HG02623 (cell line): ENCODE measurements at regions not wholly inside any gene's neighbourhood (a gene's known extent, or its start where the extent isn't known, plus 50 kb on each side); places are given as distances from the start of the nearest gene placed in this dataset.
A peak's percentile ranks its signal among the peaks of the same experiment; 100 is the strongest.
"Not testable (repeated sequence)": the region's sequence is repeated elsewhere in the genome, so short reads cannot be mapped to it uniquely, and the experiment has no call there.

Experiments used
- ATAC-seq: cut with Tn5 transposase; IDR thresholded peaks from one replicate; pipeline ENCODE4 v1.9.1; 2021; ENCODE audit warnings: moderate library complexity; ENCODE audit not compliant: unreplicated experiment

DNA sequence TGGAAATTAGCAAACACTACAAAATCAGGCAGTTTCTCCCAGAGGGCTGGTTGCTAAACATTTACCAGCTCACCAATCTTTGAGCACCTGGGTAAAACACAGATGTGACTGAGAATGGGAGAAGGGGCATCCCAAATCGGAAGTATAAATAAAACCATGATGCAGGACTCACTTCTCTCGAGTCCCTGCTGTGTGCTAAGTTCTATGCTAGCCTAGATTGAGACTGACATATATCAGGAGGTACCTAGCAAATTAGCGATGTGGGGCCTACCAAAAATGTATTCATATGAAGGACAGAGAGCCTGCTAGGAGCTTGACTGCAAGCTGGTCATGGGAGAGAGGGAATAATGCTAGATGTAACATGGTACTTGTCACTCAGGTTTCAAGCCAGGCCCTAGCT, 171.9 kb upstream of the PGRMC2 start:
- no peak for ATAC-seq

GRCh38 chr4:128458816-128459215, 171.2 kb upstream of the PGRMC2 start:
- ATAC-seq: no peak

DNA sequence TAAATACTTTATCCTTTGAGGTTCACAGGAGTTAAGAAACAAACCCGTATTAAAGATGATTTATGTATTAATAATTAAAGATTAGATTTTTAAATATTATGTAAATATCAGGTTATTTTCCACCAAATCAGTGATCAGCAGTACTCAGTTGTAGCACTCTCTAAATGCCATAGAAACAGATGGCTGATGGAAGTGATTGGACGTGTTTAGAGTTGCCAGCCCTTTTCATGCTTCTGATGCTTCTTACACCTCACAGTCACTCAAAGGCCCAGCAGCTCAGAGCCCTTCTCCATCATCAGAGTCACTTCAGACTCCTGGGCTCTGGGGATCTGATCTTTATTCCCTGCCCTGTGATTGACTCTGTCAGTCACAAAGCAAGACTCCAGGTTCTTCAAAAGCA, 170.1 kb upstream of the PGRMC2 start:
- ATAC-seq: no peak

DNA sequence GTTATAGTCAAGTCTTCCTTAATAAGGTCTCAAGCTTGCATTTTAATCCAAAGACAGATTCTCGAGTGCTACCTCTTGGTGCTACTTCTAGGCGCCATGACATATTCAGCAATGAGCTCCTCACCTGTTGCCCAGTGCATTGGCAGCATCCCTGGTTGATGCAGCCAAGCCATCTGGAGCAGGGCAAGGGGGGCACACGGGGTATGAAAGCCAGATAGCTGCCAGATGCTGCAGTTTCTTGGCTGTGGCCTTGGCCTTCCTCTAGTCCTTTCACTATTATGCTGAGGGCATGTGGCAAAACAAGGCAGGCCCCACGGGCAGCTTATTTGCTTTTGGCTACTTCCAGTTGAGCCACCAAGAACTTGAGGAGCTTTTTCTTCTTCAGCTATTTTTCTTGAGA, 168.6 kb upstream of the PGRMC2 start:
- ATAC-seq: no peak

- no peak for ATAC-seq
Measured at GRCh38 chr4:128455480-128455879, 167.9 kb upstream of the PGRMC2 start.

GRCh38 chr4:128454881-128455280, 167.3 kb upstream of the PGRMC2 start:
- ATAC-seq: no peak

GRCh38 chr4:128454281-128454871, 166.8 kb upstream of the PGRMC2 start:
- ATAC-seq: peak; percentile 100

DNA sequence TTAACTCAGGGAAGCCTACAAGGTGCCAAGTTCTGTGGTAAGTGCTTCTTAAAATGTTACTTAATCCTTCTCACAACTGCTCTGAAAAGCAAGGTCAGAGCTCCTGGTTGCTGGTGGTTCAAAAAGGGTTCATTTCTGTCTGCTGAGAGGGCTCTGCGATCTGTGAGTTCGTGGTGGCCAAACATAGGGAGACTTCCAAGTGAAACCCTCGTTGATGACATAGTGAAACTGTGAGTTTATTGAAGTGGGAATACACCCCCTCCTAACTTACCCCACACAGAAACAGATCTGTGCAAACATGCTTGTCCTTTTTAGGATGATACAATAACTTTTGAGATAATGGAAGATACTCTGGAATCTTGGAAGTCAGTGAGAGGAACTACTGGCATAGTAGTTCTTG, 164.8 kb upstream of the PGRMC2 start:
- no peak for ATAC-seq

DNA sequence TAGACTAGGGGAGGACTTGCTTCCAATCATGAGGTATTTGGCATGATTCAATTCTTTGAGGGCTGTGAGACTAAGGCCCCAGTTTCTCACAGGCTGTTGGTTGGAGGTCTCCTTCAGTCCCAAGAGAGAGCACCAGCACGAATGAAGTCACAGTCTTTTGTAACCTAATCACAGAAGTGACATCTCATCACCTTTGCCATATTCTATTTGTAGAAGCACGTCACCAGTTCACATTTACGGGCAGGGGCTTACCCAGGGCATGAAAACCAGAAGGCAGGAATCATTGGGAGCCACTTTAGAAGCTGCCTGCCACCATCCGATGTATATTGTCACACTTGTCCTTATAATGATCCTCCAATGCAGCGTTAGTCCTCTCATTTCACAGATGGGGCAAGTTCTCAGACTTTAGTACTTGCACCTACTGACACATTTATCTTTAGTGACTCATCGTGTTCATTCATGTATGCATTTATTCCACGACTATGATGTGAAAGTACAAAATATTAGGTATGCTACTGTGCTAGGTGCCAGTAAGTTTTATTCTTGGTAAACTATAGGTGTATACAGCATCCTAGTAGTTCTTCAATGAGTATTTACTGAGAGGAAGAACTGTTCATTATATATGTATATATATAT, 163.8 kb upstream of the PGRMC2 start:
- ATAC-seq: no peak

DNA sequence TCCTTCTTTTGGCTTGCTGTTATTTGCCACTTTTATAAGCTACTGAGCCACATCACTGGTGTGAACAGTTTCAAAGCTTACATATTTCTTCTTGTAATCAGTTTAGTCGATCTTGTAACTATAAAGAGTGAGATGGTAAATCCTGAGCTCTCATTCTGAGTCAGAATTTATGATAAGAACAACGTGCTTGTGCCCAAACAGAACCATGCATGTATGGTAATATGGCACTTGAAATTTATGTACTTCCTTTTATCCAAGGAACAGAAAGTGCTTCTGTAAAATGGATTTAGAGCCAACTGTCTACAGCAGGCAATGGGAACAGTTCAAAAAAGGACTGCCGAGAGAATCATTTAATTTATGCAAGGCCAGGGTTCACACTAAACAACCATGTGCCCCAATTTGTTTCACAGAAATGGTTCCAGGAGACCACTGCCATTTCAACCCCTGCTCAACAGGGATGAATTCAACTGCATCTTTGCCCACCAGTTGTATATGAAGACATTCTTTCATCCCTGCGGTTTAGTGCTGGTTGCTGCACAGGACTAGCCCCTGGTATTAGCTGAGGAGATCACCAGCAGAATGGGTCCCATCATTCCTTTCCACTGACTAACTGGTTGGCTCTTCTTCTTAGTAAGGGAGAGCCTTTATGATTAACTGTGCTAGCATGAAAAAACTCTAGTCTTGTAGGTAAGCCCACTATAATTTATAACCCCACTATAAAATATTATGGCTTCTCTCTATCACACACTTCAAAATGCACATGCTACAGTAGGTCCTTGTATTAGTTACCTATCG, 162.9 kb upstream of the PGRMC2 start:
- no peak for ATAC-seq

GRCh38 chr4:128449251-128449650, 161.6 kb upstream of the PGRMC2 start:
- no peak for ATAC-seq

DNA sequence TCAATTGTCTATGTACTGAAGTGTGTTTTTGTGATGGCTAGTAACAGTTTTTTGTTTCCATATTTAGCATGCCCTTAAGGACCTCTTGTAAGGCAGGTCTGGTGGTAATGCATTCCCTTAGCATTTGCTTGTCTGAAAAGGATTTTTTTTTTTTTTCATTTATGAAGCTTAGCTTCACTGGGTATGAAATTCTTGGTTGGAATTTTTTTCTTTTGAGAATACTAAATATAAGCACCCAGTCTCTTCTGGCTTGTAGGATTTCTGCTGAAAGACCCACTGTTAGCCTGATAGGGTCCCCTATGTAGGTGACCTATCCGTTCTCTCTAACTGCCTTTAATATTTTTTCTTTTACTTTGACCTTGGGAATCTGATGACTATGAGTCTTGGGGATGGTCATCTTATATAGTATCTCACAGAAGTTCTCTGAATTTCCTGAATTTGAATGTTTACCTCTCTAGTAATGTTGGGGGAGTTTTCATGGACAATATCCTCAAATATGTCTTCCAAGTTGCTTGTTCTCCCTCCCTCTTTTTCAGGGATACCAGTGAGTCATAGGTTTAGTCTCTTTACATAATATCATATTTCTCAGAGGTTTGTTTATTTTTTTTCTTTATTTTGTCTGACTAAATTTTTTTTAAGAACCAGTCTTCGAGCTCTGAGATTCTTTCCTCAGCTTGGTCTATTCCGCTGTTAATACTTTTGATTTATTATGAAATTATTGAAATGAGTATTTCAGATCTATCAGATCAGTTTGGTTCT, 157.1 kb upstream of the PGRMC2 start:
- ATAC-seq: no peak

- ATAC-seq: no peak
Measured at GRCh38 chr4:128440923-128441322, 153.3 kb upstream of the PGRMC2 start.

DNA sequence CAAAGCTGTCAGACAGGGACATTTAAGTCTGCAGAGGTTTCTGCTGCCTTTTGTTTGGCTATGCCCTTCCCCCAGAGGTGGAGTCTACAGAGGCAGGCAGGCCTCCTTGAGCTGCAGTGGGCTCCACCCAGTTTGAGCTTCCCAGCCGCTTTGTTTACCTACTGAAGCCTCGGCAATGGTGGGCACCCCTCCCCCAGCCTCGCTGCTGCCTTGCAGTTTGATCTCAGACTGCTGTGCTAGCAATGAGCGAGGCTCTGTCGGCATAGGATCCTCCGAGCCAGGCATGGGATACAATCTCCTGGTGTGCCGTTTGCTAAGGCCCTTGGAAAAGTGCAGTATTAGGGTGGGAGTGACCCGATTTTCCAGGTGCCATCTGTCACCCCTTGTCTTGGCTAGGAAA, 149.4 kb upstream of the PGRMC2 start:
- not testable (repeated sequence) for ATAC-seq

DNA sequence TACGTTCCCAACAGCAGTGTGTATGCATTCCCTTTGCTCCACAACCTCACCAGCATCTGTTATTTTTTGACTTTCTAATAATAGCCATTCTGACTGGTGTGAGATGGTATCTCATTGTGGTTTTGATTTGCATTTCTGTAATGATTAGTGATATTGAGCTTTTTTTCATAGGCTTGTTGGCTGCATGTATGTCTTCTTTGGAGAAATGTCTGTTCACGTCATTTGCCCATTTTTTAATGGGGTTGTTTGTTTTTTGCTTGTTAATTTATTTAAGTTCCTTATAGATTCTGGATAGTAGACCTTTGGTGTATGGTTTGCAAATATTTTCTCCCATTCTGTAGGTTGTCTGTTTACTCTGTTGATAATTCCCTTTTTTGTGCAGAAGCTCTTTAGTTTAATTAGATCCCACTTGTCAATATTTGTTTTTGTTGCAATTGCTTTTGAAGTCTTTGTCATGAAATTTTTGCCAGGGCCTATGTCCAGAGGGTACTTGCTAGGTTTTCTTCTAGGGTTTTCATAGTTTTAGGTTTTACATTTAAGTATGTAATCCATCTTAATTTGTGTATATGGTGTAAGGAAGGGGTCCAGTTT, 141.5 kb upstream of the PGRMC2 start:
- not testable (repeated sequence) for ATAC-seq

- no peak for ATAC-seq
Measured at GRCh38 chr4:128428397-128428796, 140.8 kb upstream of the PGRMC2 start.

GRCh38 chr4:128427832-128428366, 140.3 kb upstream of the PGRMC2 start:
- no peak for ATAC-seq

DNA sequence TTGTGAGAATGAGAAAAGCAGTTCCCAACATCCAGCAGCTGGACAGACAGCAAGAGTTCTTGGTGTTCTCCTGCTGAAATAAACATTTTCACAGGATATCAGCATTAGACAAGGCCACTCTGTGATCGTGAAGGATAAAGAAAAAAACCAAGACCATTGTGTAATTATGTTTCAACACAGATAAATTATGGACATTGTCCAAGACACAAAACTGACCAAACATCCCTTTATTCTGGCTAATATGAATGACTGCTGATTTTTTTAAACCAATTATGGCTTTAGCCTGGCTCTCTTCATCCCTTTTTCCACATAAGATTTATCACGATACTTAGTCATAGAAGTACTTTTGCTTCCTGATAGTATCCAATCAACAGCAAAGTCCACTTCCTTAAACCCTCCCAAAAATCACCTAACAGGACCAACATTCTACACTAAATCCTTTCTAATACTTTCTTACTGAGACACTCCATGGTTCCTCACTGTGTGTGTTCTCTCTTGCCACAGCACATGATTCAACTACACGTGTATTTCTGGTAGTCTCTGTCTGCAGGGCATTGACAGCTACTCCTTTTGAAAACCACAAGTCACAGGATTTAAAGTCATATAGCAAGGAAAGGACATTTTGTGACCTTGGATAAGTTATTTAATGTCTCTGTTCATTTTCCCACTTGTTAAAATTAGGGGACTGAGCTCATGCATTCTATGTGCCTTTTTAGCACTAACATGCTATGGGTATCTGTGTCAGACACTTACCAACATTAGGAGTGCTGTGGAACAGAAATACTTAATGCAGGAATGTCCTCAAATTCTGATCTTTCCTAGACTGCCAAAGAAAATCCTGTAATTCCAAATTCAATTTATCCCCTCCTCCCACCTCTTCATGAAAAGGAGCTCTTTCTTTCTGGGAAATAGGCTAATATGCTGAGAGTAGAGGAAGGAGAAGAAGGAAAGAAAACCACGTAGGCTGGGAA, 137.2 kb upstream of the PGRMC2 start:
- no peak for ATAC-seq

DNA sequence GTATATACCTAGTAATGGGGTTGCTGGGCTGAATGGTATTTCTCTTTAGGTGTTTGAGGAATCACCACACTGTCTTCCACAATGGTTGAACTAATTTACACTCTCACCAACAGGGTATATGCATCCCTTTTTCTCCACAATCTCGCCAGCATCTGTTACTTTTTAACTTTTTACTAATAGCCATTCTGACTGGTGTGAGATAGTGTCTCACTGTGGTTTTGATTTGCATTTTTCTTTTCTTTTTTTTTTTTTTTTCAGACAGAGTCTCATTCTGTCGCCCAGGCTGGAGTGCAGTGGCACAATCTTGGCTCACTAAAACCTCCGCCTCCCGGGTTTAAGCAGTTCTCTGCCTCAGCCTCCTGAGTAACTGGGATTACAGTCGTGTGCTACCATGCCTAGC, 134.7 kb upstream of the PGRMC2 start:
- ATAC-seq: not testable (repeated sequence)

DNA sequence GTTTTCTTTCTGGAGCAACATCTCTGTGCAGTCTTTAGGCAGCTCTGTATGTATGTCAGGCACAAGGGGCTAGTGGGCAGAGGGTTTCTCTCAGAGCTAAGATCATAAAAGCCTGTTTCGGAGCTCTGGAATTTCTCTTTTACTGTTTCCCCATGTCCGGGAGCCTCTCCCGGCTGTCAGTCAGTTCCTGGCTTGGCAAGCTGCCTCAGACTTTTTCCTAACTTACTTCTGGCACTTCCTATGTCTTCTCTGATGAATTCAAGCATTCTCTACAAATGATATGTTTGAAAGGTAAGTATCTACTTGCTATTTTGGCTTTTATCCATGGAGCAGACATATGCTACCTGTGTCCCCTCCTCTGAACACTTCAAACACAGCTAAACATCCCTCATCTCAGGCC, 129.3 kb upstream of the PGRMC2 start:
- no peak for ATAC-seq
